Neural cell (in vitro differentiated cells): ENCODE measurements at regions not wholly inside any gene's neighbourhood (a gene's known extent, or its start where the extent isn't known, plus 50 kb on each side); places are given as distances from the start of the nearest gene placed in this dataset.

Experiments used
- EP300 ChIP-seq: fragments of 450-650 bp; conservative IDR thresholded peaks from 2 replicates; pipeline ENCODE4 v1.6.1; 2014; ENCODE audit warnings: antibody characterized with exemption, mild to moderate bottlenecking, moderate library complexity; ENCODE audit not compliant: poor library complexity, severe bottlenecking
- EZH2 ChIP-seq: fragments of 200-600, 300-800 bp; shearing (Covaris generic), sonication (generic); IDR thresholded peaks from 2 replicates; pipeline ENCODE4 v1.6.1; 2014; ENCODE audit warnings: antibody characterized with exemption, low read length, borderline replicate concordance, mild to moderate bottlenecking; ENCODE audit not compliant: insufficient read depth, poor library complexity, severe bottlenecking
- POLR2AphosphoS5 ChIP-seq: IDR thresholded peaks from 2 replicates; pipeline ENCODE4 v1.6.1; 2012
- REST ChIP-seq: IDR thresholded peaks from 2 replicates; pipeline ENCODE4 v1.6.1; 2012; ENCODE audit warnings: borderline replicate concordance
- TAF1 ChIP-seq: IDR thresholded peaks from 2 replicates; pipeline ENCODE4 v1.6.1; 2012; ENCODE audit warnings: low read depth
- TF ChIP-seq, protein P1 (sequence below): fragments of 450-650 bp; IDR thresholded peaks from 2 replicates; pipeline ENCODE4 v1.5.1; 2014; ENCODE audit warnings: antibody characterized with exemption, mild to moderate bottlenecking, moderate library complexity; ENCODE audit not compliant: poor library complexity, severe bottlenecking

GRCh38 chr2:150154308-150154797 is 333.1 kb downstream of the RND3 start:
- TF ChIP-seq, protein P1, sequence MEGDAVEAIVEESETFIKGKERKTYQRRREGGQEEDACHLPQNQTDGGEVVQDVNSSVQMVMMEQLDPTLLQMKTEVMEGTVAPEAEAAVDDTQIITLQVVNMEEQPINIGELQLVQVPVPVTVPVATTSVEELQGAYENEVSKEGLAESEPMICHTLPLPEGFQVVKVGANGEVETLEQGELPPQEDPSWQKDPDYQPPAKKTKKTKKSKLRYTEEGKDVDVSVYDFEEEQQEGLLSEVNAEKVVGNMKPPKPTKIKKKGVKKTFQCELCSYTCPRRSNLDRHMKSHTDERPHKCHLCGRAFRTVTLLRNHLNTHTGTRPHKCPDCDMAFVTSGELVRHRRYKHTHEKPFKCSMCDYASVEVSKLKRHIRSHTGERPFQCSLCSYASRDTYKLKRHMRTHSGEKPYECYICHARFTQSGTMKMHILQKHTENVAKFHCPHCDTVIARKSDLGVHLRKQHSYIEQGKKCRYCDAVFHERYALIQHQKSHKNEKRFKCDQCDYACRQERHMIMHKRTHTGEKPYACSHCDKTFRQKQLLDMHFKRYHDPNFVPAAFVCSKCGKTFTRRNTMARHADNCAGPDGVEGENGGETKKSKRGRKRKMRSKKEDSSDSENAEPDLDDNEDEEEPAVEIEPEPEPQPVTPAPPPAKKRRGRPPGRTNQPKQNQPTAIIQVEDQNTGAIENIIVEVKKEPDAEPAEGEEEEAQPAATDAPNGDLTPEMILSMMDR, result no peak
- TF ChIP-seq EP300 (no peak), EZH2 (no peak), TAF1 (no peak), POLR2AphosphoS5 (no peak), REST (no peak)
